GM12878 (cell line): ENCODE measurements at regions not wholly inside any gene's neighbourhood (a gene's known extent, or its start where the extent isn't known, plus 50 kb on each side); places are given as distances from the start of the nearest gene placed in this dataset.

Experiments used
- ATAC-seq: fragments of 200-7000 bp; cut with Tn5 transposase; 3 replicates; pipeline ENCODE4 v1.9.1; 2020; ENCODE audit warnings: mild to moderate bottlenecking, moderate library complexity
- BruUV-seq: library from RNA; stranded (reverse); fragments of 400-500 nt; replicated peaks from 2 replicates; lab custom pipeline; 2021; lab: Mats Ljungman, UMichigan
- CTCF ChIA-PET: fragments of 300-600 bp; sonication (Branson Sonifier 250); formaldehyde crosslinking; extraction: SDS; loops from one replicate; lab custom pipeline; 2021; ENCODE audit warnings: inconsistent platforms; lab: Yijun Ruan, JAX
- POLR2A ChIA-PET: fragments of 350-600 bp; formaldehyde crosslinking; extraction: SDS; loops from one replicate; lab custom pipeline; 2021; ENCODE audit warnings: inconsistent platforms; lab: Charles Lee
- RAD21 ChIA-PET: fragments of 300-600 bp; sonication (Branson Sonifier 250); formaldehyde crosslinking; loops from one replicate; lab custom pipeline; 2023; ENCODE audit warnings: antibody characterized with exemption; ENCODE audit not compliant: unreplicated experiment; lab: Charles Lee
- SMC1A ChIA-PET: fragments of 300-600 bp; sonication (Branson Sonifier 250); formaldehyde crosslinking; loops from one replicate; lab custom pipeline; 2023; ENCODE audit not compliant: unreplicated experiment, uncharacterized antibody; lab: Charles Lee
- DNase-seq: peaks from one replicate; pipeline ENCODE4 v3.0.0-alpha.2; 2011; ENCODE audit warnings: low read depth, low spot score
- FAIRE-seq: peaks from 3 replicates; lab custom pipeline; 2011; peaks lifted over from hg19 to GRCh38; lab: Jason Lieb, UNC
- H2AFZ ChIP-seq: 2 replicates; pipeline ENCODE4 v1.6.0; 2011; ENCODE audit warnings: low read depth, low read length, control low read depth; ENCODE audit not compliant: control insufficient read depth
- H3K27ac ChIP-seq: 2 replicates; pipeline ENCODE4 v1.5.1; 2011; ENCODE audit warnings: control low read depth; ENCODE audit not compliant: control insufficient read depth, insufficient read depth
- H3K27me3 ChIP-seq, 2 experiments: replicated peaks in 1 of 2; 2 replicates each; pipeline versions ENCODE4 v1.6.0 to v1.6.1; 2011; ENCODE audit warnings: low read length in 1 of 2; ENCODE audit not compliant: control insufficient read depth in 2 of 2, insufficient read depth in 2 of 2
- H3K36me3 ChIP-seq, 2 experiments: 2 replicates each; pipeline ENCODE4 v1.5.1; 2011; ENCODE audit warnings: low read length in 1 of 2; ENCODE audit not compliant: control insufficient read depth in 2 of 2, insufficient read depth in 2 of 2
- H3K4me1 ChIP-seq: 2 replicates; pipeline ENCODE4 v1.6.1; 2011; ENCODE audit warnings: mild to moderate bottlenecking, low read length, moderate library complexity, mixed read lengths; ENCODE audit not compliant: control insufficient read depth, insufficient read depth
- H3K4me2 ChIP-seq: 2 replicates; pipeline ENCODE4 v1.6.0; 2011; ENCODE audit warnings: control low read depth; ENCODE audit not compliant: control insufficient read depth, insufficient read depth
- H3K4me3 ChIP-seq: fragments of 200-600 bp; sonication (generic); 2 replicates; pipeline ENCODE4 v1.5.1; 2016
- H3K79me2 ChIP-seq: 2 replicates; pipeline ENCODE4 v1.6.0; 2011; ENCODE audit warnings: low read length; ENCODE audit not compliant: control insufficient read depth, insufficient read depth
- H3K9ac ChIP-seq: 2 replicates; pipeline ENCODE4 v1.8.0; 2011; ENCODE audit warnings: low read length, control low read depth, mixed read lengths; ENCODE audit not compliant: control insufficient read depth, insufficient read depth
- H3K9me3 ChIP-seq: replicated peaks from 3 replicates; pipeline ENCODE4 v1.5.1; 2011; ENCODE audit warnings: mild to moderate bottlenecking, low read length; ENCODE audit not compliant: control insufficient read depth, insufficient read depth
- H4K20me1 ChIP-seq: 2 replicates; pipeline ENCODE4 v1.6.0; 2011; ENCODE audit not compliant: control insufficient read depth, insufficient read depth
- RUNX3 ChIP-seq: IDR thresholded peaks from 2 replicates; pipeline ENCODE4 v1.6.1; 2012; ENCODE audit warnings: low read length, inconsistent platforms
- ZNF24 ChIP-seq: fragments of 450-650 bp; IDR thresholded peaks from 2 replicates; pipeline ENCODE4 v1.6.1; 2017; ENCODE audit warnings: antibody characterized with exemption, mild to moderate bottlenecking
- WGBS: methylation state at CpG from one replicate; pipeline ENCODE4 v1.1.6; 2016; ENCODE audit warnings: low lambda C conversion rate; ENCODE audit not compliant: insufficient replicate concordance, insufficient coverage; ENCODE audit errors: missing lambda C conversion rate; 5-methylcytosine and 5-hydroxymethylcytosine counted together
- in situ Hi-C: fragments of 300-500 bp; cut with MboI; formaldehyde crosslinking; loops from 9 replicates; pipeline ENCODE4 v1.14.3; 2018; ENCODE audit warnings: mixed read lengths
- intact Hi-C: fragments of 100-400 bp; cut with micrococcal nuclease; formaldehyde crosslinking; loops from one replicate; pipeline ENCODE4 v1.14.2; 2022; ENCODE audit not compliant: unreplicated experiment
- TF ChIP-seq, protein P1 (sequence below), 3 experiments: IDR thresholded peaks in 2 of 3; conservative IDR thresholded peaks in 1 of 3; 2 replicates each; pipeline ENCODE4 v1.5.1; 2011; ENCODE audit warnings: low read depth in 3 of 3, low read length in 3 of 3, mild to moderate bottlenecking in 3 of 3, control low read depth in 2 of 3, moderate library complexity in 2 of 3, inconsistent platforms in 1 of 3, mixed read lengths in 1 of 3; ENCODE audit not compliant: control insufficient read depth in 2 of 3, insufficient read depth in 1 of 3; ENCODE audit errors: extremely low read depth in 1 of 3
- TF ChIP-seq, protein P2 (sequence below): fragments of 450-650 bp; IDR thresholded peaks from 2 replicates; pipeline ENCODE4 v1.6.1; 2017; ENCODE audit warnings: borderline replicate concordance
- TF ChIP-seq, protein P3 (sequence below): fragments of 450-650 bp; IDR thresholded peaks from 2 replicates; pipeline ENCODE4 v1.6.1; 2014; ENCODE audit warnings: mild to moderate bottlenecking

DNA sequence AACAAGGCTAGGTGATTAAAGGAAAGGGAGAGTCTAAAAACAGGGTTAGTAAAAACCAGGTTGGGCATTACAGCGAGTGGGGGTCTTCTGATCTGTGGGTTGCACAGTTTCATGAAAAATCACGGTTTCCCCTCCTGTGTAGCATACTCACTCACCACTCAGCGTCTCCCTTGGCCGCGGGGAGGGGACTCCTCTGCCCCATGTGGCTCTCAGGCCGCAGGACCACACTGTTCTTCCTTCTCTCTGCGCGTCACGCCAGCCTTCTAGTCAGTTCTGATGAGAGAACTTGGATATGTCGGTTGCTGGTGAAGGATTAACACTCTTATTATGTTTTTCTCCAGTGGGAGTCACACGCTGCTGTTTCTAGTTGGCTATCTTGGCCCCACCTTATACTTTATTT, 254.6 kb upstream of the LRRC7 start:
- no peak overlapping the region for H3K4me3 ChIP-seq
- TF ChIP-seq ZNF24 (no peak), RUNX3 (no peak)
- TF ChIP-seq, protein P1, sequence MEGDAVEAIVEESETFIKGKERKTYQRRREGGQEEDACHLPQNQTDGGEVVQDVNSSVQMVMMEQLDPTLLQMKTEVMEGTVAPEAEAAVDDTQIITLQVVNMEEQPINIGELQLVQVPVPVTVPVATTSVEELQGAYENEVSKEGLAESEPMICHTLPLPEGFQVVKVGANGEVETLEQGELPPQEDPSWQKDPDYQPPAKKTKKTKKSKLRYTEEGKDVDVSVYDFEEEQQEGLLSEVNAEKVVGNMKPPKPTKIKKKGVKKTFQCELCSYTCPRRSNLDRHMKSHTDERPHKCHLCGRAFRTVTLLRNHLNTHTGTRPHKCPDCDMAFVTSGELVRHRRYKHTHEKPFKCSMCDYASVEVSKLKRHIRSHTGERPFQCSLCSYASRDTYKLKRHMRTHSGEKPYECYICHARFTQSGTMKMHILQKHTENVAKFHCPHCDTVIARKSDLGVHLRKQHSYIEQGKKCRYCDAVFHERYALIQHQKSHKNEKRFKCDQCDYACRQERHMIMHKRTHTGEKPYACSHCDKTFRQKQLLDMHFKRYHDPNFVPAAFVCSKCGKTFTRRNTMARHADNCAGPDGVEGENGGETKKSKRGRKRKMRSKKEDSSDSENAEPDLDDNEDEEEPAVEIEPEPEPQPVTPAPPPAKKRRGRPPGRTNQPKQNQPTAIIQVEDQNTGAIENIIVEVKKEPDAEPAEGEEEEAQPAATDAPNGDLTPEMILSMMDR (IDR thresholded peaks at IDR 0.05 in 2 of 3, conservative IDR thresholded peaks at IDR 0.05 in 1 of 3; ENCODE audit: control insufficient read depth in 2 of 3, extremely low read depth in 1 of 3, insufficient read depth in 1 of 3, low read depth in 3 of 3, low read length in 3 of 3) = no peak
- TF ChIP-seq, protein P2, sequence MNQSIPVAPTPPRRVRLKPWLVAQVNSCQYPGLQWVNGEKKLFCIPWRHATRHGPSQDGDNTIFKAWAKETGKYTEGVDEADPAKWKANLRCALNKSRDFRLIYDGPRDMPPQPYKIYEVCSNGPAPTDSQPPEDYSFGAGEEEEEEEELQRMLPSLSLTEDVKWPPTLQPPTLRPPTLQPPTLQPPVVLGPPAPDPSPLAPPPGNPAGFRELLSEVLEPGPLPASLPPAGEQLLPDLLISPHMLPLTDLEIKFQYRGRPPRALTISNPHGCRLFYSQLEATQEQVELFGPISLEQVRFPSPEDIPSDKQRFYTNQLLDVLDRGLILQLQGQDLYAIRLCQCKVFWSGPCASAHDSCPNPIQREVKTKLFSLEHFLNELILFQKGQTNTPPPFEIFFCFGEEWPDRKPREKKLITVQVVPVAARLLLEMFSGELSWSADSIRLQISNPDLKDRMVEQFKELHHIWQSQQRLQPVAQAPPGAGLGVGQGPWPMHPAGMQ = no peak
- TF ChIP-seq, protein P3, sequence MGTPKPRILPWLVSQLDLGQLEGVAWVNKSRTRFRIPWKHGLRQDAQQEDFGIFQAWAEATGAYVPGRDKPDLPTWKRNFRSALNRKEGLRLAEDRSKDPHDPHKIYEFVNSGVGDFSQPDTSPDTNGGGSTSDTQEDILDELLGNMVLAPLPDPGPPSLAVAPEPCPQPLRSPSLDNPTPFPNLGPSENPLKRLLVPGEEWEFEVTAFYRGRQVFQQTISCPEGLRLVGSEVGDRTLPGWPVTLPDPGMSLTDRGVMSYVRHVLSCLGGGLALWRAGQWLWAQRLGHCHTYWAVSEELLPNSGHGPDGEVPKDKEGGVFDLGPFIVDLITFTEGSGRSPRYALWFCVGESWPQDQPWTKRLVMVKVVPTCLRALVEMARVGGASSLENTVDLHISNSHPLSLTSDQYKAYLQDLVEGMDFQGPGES = no peak
- RAD21 ChIA-PET = no interaction called here
- no peaks in the 10 kb centered on the region for H3K36me3 ChIP-seq
- SMC1A ChIA-PET = interaction anchor here (0.7 kb wide), 1 partner anchor 1025 kb away, joined by 3 read pairs; no protein-coding TSS in a partner anchor
- DNase-seq (no peak), FAIRE-seq (no peak), ATAC-seq (no peak)
- BruUV-seq = no TSS peak
- POLR2A ChIA-PET = no interaction called here
- no peaks in the 10 kb centered on the region for H3K4me1 ChIP-seq
- no peaks in the 10 kb centered on the region for H4K20me1 ChIP-seq
- H3K27ac ChIP-seq = no peak overlapping the region
- no peak overlapping the region for H2AFZ ChIP-seq
- no peaks in the 10 kb centered on the region for H3K79me2 ChIP-seq
- no peak overlapping the region for H3K4me2 ChIP-seq
- CTCF ChIA-PET = no interaction called here
- no peaks in the 10 kb centered on the region for H3K27me3 ChIP-seq
- no peak overlapping the region for H3K9ac ChIP-seq
- intact Hi-C loops = no loop called here
- H3K9me3 ChIP-seq = no peaks in the 10 kb centered on the region; the same call in 2 of the 3 replicates
- in situ Hi-C loops = no loop called here
- 40% methylated on average over 11 of the region's 11 CpGs for WGBS
